HG03342 (cell line): ENCODE measurements at regions not wholly inside any gene's neighbourhood (a gene's known extent, or its start where the extent isn't known, plus 50 kb on each side); places are given as distances from the start of the nearest gene placed in this dataset.

ENCODE experiments used
- ATAC-seq: cut with Tn5 transposase; IDR thresholded peaks from one replicate; pipeline ENCODE4 v1.9.1; 2021; ENCODE audit warnings: mild to moderate bottlenecking, moderate library complexity; ENCODE audit not compliant: unreplicated experiment

- no peak for ATAC-seq
Measured at GRCh38 chr18:78390348-78390951, 589.2 kb upstream of the SALL3 start.

- no peak for ATAC-seq
Measured at GRCh38 chr18:78390952-78391348, 588.7 kb upstream of the SALL3 start.

GRCh38 chr18:78393086-78393862 lies 586.3 kb upstream of the SALL3 start:
- ATAC-seq: no peak

- no peak for ATAC-seq
Measured at GRCh38 chr18:78396077-78396476, 583.5 kb upstream of the SALL3 start.

GRCh38 chr18:78396756-78397155 lies 582.9 kb upstream of the SALL3 start:
- ATAC-seq: no peak

GRCh38 chr18:78399992-78400503 lies 579.6 kb upstream of the SALL3 start:
- ATAC-seq: no peak

- no peak for ATAC-seq
Measured at GRCh38 chr18:78402440-78402839, 577.2 kb upstream of the SALL3 start.

- ATAC-seq: no peak
Measured at GRCh38 chr18:78402966-78403365, 576.7 kb upstream of the SALL3 start.

GRCh38 chr18:78403371-78403770 lies 576.2 kb upstream of the SALL3 start:
- no peak for ATAC-seq

- no peak for ATAC-seq
Measured at GRCh38 chr18:78405763-78406162, 573.9 kb upstream of the SALL3 start.

- no peak for ATAC-seq
Measured at GRCh38 chr18:78406743-78407465, 572.7 kb upstream of the SALL3 start.

GRCh38 chr18:78407466-78407844 lies 572.2 kb upstream of the SALL3 start:
- no peak for ATAC-seq

- ATAC-seq: no peak
Measured at GRCh38 chr18:78408623-78409022, 571.0 kb upstream of the SALL3 start.

GRCh38 chr18:78410094-78410786 lies 569.4 kb upstream of the SALL3 start:
- no peak for ATAC-seq

GRCh38 chr18:78411539-78411938 lies 568.1 kb upstream of the SALL3 start:
- no peak for ATAC-seq

- ATAC-seq: no peak
Measured at GRCh38 chr18:78414302-78414701, 565.3 kb upstream of the SALL3 start.

GRCh38 chr18:78416853-78417252 lies 562.8 kb upstream of the SALL3 start:
- ATAC-seq: no peak

- ATAC-seq: no peak
Measured at GRCh38 chr18:78418379-78418778, 561.2 kb upstream of the SALL3 start.

GRCh38 chr18:78419171-78419570 lies 560.4 kb upstream of the SALL3 start:
- ATAC-seq: no peak

- ATAC-seq: no peak
Measured at GRCh38 chr18:78420116-78420515, 559.5 kb upstream of the SALL3 start.

GRCh38 chr18:78421392-78421791 lies 558.2 kb upstream of the SALL3 start:
- no peak for ATAC-seq
